ELR (cell line): ENCODE measurements at regions not wholly inside any gene's neighbourhood (a gene's known extent, or its start where the extent isn't known, plus 50 kb on each side); places are given as distances from the start of the nearest gene placed in this dataset.
"Not testable (repeated sequence)": the region's sequence is repeated elsewhere in the genome, so short reads cannot be mapped to it uniquely, and the experiment has no call there.

Experiments
- DNase-seq: peaks from one replicate; pipeline ENCODE4 v3.0.0-alpha.2; 2015; ENCODE audit warnings: low read depth

DNA sequence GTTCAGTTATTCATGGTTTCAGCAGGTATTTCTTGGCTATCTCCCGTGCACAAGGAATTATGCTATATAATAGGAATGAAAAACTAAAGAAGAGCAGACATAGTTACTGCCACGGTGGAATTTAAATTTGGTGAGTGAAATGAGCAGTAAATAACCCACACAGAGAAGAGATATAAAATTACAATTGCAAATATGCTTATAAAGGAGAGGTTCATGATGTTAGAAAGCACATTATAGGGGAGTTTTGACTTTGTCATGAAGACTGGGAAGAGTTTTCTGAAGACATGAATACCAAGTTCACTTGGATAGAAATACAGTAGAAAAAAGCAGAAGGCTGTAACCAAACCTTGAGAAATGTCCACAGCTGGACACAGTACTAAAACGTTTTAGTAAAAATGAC, 712.0 kb upstream of the AADAT start:
- no peak for DNase-seq

- DNase-seq = no peak
Measured at GRCh38 chr4:170794525-170794924, 704.8 kb upstream of the AADAT start.

GRCh38 chr4:170788540-170789051, 698.8 kb upstream of the AADAT start:
- DNase-seq = not testable (repeated sequence)

- no peak for DNase-seq
Measured at GRCh38 chr4:170777663-170778062, 687.9 kb upstream of the AADAT start.

GRCh38 chr4:170776983-170777382, 687.2 kb upstream of the AADAT start:
- no peak for DNase-seq

DNA sequence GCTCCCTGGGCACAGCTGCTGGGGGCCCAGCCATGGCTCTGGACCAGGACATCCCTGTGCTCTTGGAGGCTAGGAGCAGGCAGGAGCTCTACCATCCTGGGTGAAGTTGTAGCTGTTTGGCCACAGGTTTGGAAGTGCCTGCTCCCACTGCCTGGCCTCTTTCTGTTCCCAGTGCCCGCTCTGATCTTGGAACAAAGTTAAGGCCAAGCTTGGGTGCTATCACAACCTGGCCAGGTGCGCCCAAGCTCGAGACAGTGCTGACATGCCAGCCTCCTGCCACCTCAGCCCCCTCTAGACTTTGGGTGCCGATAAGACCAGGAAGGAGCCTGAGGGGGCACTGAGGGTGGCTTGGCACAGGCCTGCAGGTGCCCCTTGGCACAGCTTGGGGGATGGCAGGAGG, 686.1 kb upstream of the AADAT start:
- DNase-seq = no peak

DNA sequence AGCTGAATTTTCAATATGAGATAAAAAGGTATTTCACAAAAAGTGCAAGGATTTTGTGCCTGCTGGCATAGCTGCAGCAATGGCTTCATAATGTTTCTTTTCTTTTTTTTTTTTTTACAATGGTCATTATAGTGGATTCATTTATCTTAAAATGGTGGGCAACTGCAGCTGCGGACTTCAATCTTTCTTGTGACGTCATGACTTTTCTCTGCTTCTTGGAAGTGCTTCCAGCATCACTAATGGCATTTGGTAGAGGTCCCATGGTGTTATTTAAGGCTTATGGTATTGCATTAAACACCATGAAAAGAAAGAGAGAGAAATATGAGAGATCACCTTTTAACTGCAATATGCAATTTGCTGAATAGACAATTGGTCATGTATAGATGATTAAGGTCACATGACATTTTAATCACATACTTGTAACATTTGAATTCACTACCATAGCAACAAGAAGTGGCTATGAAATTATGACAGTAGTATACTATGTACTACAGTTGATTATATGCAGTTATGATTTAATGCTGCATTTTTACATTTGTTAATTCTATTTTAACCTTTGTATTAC, 684.0 kb upstream of the AADAT start:
- no peak for DNase-seq

DNA sequence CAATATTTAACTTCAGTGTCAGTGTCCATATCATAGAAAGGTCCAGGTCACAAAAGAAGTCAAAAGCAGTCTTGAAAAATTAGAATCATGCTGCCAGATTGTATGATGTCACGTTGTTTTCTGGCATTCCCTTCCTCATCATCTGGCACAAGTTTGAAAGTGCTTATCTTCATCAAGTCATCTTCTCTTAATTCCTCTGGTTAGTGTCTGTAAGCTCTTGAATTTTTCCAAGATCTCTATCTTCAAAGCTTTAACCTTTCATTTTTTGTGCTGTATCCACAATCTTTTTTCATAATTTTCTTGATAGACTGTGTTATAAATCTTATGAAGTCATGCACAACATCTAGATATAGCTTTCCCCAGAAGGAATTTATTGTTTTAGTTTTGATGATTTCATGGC, 682.7 kb upstream of the AADAT start:
- DNase-seq = no peak

DNA sequence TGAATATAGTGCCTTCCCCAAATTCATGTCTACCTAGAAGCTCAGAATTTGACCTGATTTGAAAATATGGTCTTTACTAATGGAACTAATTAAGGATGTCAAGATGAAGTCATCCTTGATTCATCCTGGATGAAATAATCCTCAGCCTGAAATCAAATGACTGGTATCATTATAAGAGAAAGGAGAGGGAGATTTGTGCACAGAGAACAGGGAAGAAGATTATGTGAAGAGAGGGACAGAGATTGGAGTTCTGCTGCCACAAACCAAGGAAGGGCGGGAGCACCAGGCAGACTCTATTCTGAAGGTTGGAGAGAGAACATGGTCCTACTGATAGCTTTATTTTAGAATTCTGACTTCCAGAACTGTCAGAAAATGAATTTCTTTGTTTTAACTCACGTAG, 680.9 kb upstream of the AADAT start:
- no peak for DNase-seq

DNA sequence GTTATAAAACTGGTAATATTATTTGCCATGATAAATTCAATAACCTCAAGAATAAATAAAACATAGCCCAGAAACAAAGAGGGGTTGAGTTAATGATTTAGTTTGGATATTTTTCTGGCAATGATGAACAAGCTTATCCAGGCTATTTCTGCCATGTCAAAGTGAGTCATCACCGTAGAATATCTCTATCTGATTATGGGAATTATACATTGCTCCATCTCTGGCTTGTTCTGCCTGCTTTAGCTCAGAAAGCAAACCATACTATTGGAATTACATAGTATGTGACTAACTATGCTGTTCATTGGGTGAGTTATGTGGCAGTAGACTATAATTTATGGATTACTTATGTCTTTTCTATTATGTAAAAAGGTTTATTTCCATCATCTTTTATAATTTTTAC, 680.1 kb upstream of the AADAT start:
- DNase-seq = peak; percentile 53

DNA sequence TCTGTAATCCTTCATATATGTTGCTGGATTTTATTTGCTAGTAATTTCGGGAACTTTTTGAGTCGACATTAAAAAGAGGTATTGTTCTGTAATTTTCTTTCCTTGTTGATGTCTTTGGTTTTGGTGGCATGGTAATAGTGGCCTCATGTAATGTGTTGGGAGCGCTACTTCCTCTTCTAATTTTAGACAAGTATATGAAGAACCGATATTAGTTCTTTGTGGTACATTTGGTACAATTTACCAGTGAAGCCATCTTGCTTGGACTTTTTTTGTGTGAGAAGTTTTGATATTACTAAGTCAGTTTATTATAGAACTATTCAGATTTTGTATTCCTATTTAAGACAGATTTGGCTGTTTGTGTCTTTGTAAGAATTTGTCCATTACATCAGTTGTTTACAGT, 669.2 kb upstream of the AADAT start:
- no peak for DNase-seq

- DNase-seq = no peak
Measured at GRCh38 chr4:170750519-170750918, 660.8 kb upstream of the AADAT start.

GRCh38 chr4:170748975-170749374, 659.2 kb upstream of the AADAT start:
- no peak for DNase-seq

DNA sequence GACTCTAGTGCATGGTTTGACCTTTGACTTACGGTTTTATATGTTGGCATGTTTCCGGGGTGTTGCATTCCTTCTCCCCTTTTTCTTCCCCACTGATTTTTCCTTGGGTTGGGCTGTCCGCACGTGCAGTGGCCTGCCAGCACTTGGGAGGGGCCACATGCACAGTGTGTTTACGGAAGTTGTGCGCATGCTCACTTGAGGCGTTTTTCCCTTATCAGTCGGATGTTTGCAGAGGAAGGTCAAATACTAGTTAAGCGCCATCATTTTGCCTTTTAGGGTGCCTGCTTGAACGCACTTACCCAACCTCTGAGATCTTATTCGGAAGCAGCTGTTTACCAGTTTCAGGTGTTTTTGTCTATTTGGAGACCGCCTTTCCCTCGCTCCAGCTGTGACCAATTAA, 653.9 kb upstream of the AADAT start:
- DNase-seq = no peak

DNA sequence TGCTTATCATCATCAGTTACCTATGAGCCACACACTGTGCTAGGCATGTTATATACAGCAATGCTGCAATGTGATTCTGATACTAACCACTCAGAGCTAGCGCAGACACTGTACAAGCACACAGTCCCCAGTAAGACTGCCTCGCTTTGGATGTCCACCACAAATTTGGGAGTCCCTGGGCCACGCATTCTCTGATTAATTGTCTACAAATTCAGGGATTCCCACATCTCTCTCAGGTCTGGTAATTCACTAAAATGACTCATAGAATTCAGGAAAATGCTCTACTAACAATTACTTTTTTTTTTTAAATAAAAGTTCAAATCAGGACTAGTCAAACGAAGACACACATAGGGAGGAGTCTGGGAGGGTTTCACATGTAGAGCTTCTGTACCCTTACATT, 652.1 kb upstream of the AADAT start:
- peak; percentile 29 for DNase-seq

DNA sequence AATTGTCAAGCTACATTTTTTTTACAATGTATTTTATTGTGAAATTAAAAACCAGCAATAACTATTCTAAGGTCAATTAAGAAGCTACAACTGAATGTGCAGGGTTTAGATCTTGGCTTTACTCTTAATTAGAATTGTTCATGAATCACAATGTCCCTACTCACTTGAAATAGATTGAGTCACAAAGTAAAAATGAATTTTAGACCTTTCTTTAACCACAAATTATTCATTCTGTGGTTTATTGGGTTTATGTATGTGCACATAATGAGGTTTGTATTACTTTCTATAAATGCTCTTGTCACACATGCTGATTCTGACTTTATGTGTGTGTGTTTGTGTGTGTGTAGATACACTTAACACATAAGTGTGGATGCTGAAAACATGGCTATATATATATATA, 647.0 kb upstream of the AADAT start:
- peak; percentile 41 for DNase-seq

DNA sequence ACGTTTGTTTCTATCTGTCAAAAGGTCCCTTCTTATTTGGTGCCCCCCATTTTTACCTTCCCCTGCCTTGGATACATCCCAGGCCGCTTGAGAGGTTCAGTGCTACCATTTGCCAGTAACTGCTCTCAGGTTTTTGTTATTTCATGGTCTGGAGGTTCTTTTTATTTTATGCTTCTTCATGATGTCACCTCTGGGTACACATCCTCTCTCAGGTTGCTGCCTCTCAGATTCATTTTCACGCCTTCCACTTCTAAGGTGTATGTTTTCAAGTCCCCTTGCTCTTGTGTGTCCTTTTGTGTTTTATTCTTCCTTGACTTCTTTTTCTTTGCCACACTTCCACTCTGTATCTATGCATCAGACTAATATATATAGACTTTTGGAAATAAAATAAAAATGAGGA, 640.1 kb upstream of the AADAT start:
- no peak for DNase-seq

- no peak for DNase-seq
Measured at GRCh38 chr4:170729236-170729635, 639.5 kb upstream of the AADAT start.

DNA sequence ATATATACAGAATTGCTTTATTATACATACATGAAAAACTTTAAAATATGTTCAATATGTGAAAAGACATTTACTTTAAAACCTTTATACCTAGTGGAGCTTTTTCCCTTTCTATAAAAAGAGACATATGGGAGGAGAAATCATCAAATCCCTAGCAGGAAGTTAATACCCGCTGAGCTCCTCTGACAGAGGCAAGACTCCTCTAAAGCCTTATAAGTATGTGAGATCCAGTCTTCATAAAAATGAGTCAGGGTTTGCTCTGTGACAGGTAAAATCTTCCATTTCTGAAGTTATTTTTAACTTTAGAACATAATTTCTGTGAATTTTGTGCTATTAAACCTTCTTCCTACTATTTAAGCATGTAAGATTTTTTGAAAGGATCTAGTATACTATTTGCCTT, 634.4 kb upstream of the AADAT start:
- DNase-seq = no peak

DNA sequence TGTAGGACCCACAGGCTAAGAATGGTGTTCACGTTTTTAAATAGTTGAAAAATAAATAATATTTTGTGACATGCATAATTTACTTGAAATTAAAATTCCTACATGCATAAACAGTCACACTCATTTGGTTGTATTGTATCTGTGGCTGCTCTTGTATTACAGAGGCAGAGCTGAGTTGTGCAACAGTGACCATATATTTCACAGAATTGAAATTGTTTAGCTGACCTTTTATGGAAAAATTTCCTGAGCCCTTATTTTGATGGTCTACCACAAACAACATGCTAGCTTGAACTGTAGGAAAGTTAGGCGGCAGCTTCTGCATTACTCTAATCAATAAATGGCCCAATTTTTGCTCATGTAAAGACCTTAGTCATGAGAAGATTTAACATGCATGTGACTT, 633.4 kb upstream of the AADAT start:
- no peak for DNase-seq

- DNase-seq = no peak
Measured at GRCh38 chr4:170721812-170722373, 632.1 kb upstream of the AADAT start.

- peak; percentile 7 for DNase-seq
Measured at GRCh38 chr4:170716868-170717267, 627.1 kb upstream of the AADAT start.

DNA sequence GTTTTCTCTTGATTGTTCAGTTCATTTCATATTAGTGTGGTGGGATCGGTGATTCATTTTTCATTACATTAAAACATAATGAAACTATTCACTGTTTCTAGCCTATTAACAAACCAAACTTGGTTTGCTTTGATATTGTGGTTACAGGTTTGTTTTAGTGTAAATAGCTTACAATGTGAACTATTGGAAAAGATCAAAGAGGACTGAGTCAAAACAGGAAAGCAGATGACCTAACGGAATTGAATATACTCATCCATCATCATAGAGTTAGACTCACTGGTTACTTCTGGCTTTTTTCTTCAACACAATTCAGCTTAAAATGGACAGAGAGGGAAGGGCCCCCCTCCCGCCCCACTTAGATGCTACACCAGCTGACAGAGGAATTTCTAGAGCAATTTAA, 616.2 kb upstream of the AADAT start:
- DNase-seq = peak; percentile 1

- no peak for DNase-seq
Measured at GRCh38 chr4:170700064-170700463, 610.3 kb upstream of the AADAT start.
